ENCODE measurements at regions not wholly inside any gene's neighbourhood (a gene's known extent, or its start where the extent isn't known, plus 50 kb on each side); places are given as distances from the start of the nearest gene placed in this dataset.

DNA sequence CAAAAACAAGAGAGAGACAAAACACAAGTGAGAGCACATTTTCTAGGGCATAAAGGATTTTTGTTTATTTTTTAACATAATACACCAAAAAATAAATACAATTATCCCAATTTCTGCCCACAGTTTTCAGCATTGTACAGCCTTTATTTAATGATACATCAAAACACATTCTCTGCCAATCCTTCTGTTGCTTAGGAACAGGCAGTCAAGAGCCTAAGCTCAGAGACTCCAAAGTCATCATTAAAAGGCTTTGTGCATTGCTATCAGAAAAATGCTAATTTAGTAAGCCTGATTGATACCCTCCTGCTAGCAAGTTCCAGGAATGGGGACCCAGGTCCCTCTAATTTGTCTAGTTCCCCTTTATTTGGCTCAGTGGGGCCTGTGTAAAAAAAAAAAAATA, 536.5 kb downstream of the RPS29 start:
- TF ChIP-seq, protein P1, sequence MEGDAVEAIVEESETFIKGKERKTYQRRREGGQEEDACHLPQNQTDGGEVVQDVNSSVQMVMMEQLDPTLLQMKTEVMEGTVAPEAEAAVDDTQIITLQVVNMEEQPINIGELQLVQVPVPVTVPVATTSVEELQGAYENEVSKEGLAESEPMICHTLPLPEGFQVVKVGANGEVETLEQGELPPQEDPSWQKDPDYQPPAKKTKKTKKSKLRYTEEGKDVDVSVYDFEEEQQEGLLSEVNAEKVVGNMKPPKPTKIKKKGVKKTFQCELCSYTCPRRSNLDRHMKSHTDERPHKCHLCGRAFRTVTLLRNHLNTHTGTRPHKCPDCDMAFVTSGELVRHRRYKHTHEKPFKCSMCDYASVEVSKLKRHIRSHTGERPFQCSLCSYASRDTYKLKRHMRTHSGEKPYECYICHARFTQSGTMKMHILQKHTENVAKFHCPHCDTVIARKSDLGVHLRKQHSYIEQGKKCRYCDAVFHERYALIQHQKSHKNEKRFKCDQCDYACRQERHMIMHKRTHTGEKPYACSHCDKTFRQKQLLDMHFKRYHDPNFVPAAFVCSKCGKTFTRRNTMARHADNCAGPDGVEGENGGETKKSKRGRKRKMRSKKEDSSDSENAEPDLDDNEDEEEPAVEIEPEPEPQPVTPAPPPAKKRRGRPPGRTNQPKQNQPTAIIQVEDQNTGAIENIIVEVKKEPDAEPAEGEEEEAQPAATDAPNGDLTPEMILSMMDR (conservative IDR thresholded peaks at IDR 0.05): no peak
- no peak for TF ChIP-seq ZFX (IDR thresholded peaks at IDR 0.05)

All from C4-2B (cell line).